ENCODE measurements at regions not wholly inside any gene's neighbourhood (a gene's known extent, or its start where the extent isn't known, plus 50 kb on each side); places are given as distances from the start of the nearest gene placed in this dataset.

DNA sequence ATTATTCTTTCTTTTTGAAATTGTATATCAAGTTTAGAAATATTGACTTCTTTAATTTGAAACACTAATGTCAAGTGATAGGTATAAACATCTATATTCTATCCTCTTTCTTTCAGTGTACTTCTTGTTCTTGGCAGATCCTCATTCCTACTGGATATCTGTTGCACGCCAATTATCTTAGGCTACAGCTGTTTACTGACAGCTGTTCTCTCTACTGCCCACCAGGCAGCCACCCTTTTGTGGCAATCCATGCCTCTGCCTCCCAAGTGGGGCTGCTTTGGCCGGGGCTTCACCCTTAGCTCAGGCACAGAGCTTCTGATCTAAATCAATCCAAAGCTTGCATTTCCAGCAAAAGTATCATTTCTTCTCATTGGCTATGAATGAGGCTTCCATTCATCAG, 50.6 kb upstream of the ITSN2 start:
- H3K9ac ChIP-seq (ENCODE audit: insufficient read depth in 1 of 2, low read depth in 2 of 2, low read length in 2 of 2), result no peak overlapping the region
- H4K20me1 ChIP-seq (replicated peaks; ENCODE audit: control insufficient read depth, insufficient read depth, low read length), result no peaks in the 10 kb centered on the region
- no peaks in the 10 kb centered on the region for H3K27me3 ChIP-seq (ENCODE audit: control insufficient read depth in 2 of 2, insufficient read depth in 2 of 2, low read length in 2 of 2)
- no peaks in the 10 kb centered on the region for H3K36me3 ChIP-seq (ENCODE audit: control insufficient read depth, insufficient read depth, low read length)
- no TSS peak for BruUV-seq (replicated peaks)
- no peaks in the 10 kb centered on the region for H3K9me1 ChIP-seq (ENCODE audit: control insufficient read depth, insufficient read depth, low read length)
- FAIRE-seq (no peak), DNase-seq (ENCODE audit: extremely low read depth in 1 of 4, low spot score in 3 of 4) (no peak), ATAC-seq (no peak)
- 0 out of 2 replicates have a peak overlapping the region, but pooled peaks have one; percentile 28 for H2AFZ ChIP-seq (ENCODE audit: low read depth, low read length)
- H3K4me1 ChIP-seq (replicated peaks in 1 of 2; ENCODE audit: control insufficient read depth in 2 of 2, insufficient read depth in 2 of 2, low read length in 2 of 2), result peaks cover 0 to 3% of the 10 kb centered on the region in 2 experiments; a peak in 1 of 5 replicates
- no peaks in the 10 kb centered on the region for H3K9me3 ChIP-seq (replicated peaks; ENCODE audit: control insufficient read depth, insufficient read depth, low read depth, low read length)
- H3K79me2 ChIP-seq (ENCODE audit: control insufficient read depth, insufficient read depth, low read length), result no peaks in the 10 kb centered on the region
- intact Hi-C loops (cut with micrococcal nuclease) (loop anchor here (1.0 to 10.0 kb wide), 5 partner anchors 380 to 786 kb away; partner anchors contain the start of gene DNAJC27), in situ Hi-C loops (cut with MboI) (loop anchor here (25.0 kb wide), 1 partner anchor 376 kb away; the partner anchor contains the start of genes CENPO and PTRHD1)
- no peak overlapping the region for H3K27ac ChIP-seq (ENCODE audit: extremely low read depth, low read depth, low read length)
- no peak overlapping the region for H3K4me3 ChIP-seq
- POLR2A ChIA-PET, result no interaction called here
- 43% methylated on average over 2 of the region's 2 CpGs for WGBS (ENCODE audit: insufficient coverage, low coverage, missing lambda C conversion rate)
- no peak overlapping the region for H3K4me2 ChIP-seq (ENCODE audit: insufficient read depth, low read length)
- no peak for TF ChIP-seq ZFX (CRISPR knock-in tag; IDR thresholded peaks at IDR 0.05)
- TF ChIP-seq PHF21A (IDR thresholded peaks at IDR 0.05; ENCODE audit: borderline replicate concordance, low read depth), result no peak
- no peak for TF ChIP-seq HNRNPLL (IDR thresholded peaks at IDR 0.05; ENCODE audit: low read depth, low read length, poor library complexity, severe bottlenecking)
- CTCF ChIA-PET (ENCODE audit: low intra/inter-chr PET ratio), result interaction anchor here (0.6 to 2.3 kb wide), 3 partner anchors 417 to 718 kb away, joined by 3 to 32 read pairs (median 7); no protein-coding TSS in a partner anchor

All from K562 (cell line).